ENCODE measurements at regions not wholly inside any gene's neighbourhood (a gene's known extent, or its start where the extent isn't known, plus 50 kb on each side); places are given as distances from the start of the nearest gene placed in this dataset.

DNA sequence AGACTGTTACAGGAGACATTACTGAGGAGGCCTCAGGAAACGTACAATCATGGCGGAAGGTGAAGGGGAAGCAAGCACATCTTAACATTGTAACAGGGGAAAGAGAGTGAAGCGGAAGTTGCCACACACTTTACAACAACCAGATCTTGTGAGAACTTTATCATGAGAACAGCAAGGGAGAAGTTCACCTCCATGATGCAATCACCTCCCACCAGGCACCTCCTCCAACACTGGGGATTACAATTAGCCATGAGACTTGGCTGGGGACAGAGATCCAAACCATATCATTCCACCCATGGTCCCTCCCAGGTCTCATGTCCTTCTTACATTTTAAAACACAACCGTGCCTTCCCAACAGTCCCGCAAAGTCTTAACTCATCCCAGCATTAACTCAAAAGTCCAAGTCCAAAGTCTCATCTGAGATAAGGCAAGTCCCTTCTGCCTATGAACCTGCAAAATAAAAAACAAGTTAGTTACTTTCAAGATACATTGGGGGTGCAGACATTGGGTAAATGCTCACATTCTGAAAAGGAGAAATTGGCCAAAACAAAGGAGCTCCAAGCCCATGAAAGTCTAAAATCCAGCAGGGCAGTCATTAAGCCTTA lies 138.3 kb downstream of the TMEM161B start:
- POLR2A ChIA-PET: no interaction called here
- no TSS peak for BruUV-seq (replicated peaks)
- Histone ChIP-seq H3K36me3 (ENCODE audit: control insufficient read depth, insufficient read depth, low read length) (no peaks in the 10 kb centered on the region), H3K27me3 (replicated peaks; ENCODE audit: control insufficient read depth, insufficient read depth, low read length) (no peaks in the 10 kb centered on the region), H3K4me3 (ENCODE audit: low read depth, low read length) (no peak overlapping the region), H3K4me1 (no peaks in the 10 kb centered on the region; the same call in 1 of the 2 replicates), H3K9me3 (no peaks in the 10 kb centered on the region)
- CTCF ChIA-PET: no interaction called here
- Mint-ChIP-seq H3K4me1 (ENCODE audit: low read depth, unreplicated experiment) (no peaks in the 10 kb centered on the region), H3K36me3 (ENCODE audit: insufficient read depth, unreplicated experiment) (no peaks in the 10 kb centered on the region), H3K9me3 (ENCODE audit: unreplicated experiment) (peaks cover 5% of the 10 kb centered on the region), H3K27me3 (ENCODE audit: insufficient read depth, unreplicated experiment) (no peaks in the 10 kb centered on the region), H3K27ac (ENCODE audit: unreplicated experiment) (no peak overlapping the region), H3K4me3 (ENCODE audit: unreplicated experiment) (no peak overlapping the region)
- DNase-seq: no peak
- intact Hi-C loops (cut with micrococcal nuclease; ENCODE audit: unreplicated experiment): no loop called here
- TF ChIP-seq CTCF (IDR thresholded peaks at IDR 0.05; ENCODE audit: insufficient read depth in 1 of 2, low read depth in 1 of 2, low read length in 1 of 2, severe bottlenecking in 1 of 2, unreplicated experiment in 1 of 2): no peak

- Histone ChIP-seq H3K36me3 (ENCODE audit: control insufficient read depth, insufficient read depth, low read length) (no peaks in the 10 kb centered on the region), H3K4me1 (no peaks in the 10 kb centered on the region; the same call in 1 of the 2 replicates), H3K27me3 (replicated peaks; ENCODE audit: control insufficient read depth, insufficient read depth, low read length) (no peaks in the 10 kb centered on the region), H3K4me3 (ENCODE audit: low read depth, low read length) (no peak overlapping the region), H3K9me3 (no peaks in the 10 kb centered on the region)
- intact Hi-C loops (cut with micrococcal nuclease; ENCODE audit: unreplicated experiment): no loop called here
- DNase-seq: no peak
- H3K9me3 Mint-ChIP-seq (ENCODE audit: unreplicated experiment): peaks cover 16% of the 10 kb centered on the region
- no peaks in the 10 kb centered on the region for H3K36me3 Mint-ChIP-seq (ENCODE audit: insufficient read depth, unreplicated experiment)
- POLR2A ChIA-PET: no interaction called here
- no peaks in the 10 kb centered on the region for H3K4me1 Mint-ChIP-seq (ENCODE audit: low read depth, unreplicated experiment)
- H3K27ac Mint-ChIP-seq (ENCODE audit: unreplicated experiment): no peak overlapping the region
- no peak for TF ChIP-seq CTCF (IDR thresholded peaks at IDR 0.05; ENCODE audit: insufficient read depth in 1 of 2, low read depth in 1 of 2, low read length in 1 of 2, severe bottlenecking in 1 of 2, unreplicated experiment in 1 of 2)
- no peaks in the 10 kb centered on the region for H3K27me3 Mint-ChIP-seq (ENCODE audit: insufficient read depth, unreplicated experiment)
- H3K4me3 Mint-ChIP-seq (ENCODE audit: unreplicated experiment): no peak overlapping the region
- CTCF ChIA-PET: no interaction called here
- no TSS peak for BruUV-seq (replicated peaks)
Observed at GRCh38 chr5:88128813-88129212, 139.8 kb downstream of the TMEM161B start.

- ChIA-PET POLR2A (no interaction called here), CTCF (no interaction called here)
- intact Hi-C loops (cut with micrococcal nuclease; ENCODE audit: unreplicated experiment): no loop called here
- Mint-ChIP-seq H3K4me1 (ENCODE audit: low read depth, unreplicated experiment) (no peaks in the 10 kb centered on the region), H3K36me3 (ENCODE audit: insufficient read depth, unreplicated experiment) (peaks cover 5% of the 10 kb centered on the region), H3K9me3 (ENCODE audit: unreplicated experiment) (peaks cover 54% of the 10 kb centered on the region), H3K4me3 (ENCODE audit: unreplicated experiment) (no peak overlapping the region), H3K27me3 (ENCODE audit: insufficient read depth, unreplicated experiment) (peaks cover 4% of the 10 kb centered on the region), H3K27ac (ENCODE audit: unreplicated experiment) (no peak overlapping the region)
- Histone ChIP-seq H3K4me3 (ENCODE audit: low read depth, low read length) (no peak overlapping the region), H3K4me1 (peaks cover 8% of the 10 kb centered on the region), H3K9me3 (0 out of 2 replicates have a peak, but pooled peaks cover 5% of the 10 kb centered on the region), H3K27me3 (replicated peaks; ENCODE audit: control insufficient read depth, insufficient read depth, low read length) (no peaks in the 10 kb centered on the region), H3K36me3 (ENCODE audit: control insufficient read depth, insufficient read depth, low read length) (no peaks in the 10 kb centered on the region)
- BruUV-seq (replicated peaks): no TSS peak
- no peak for DNase-seq
- no peak for TF ChIP-seq CTCF (IDR thresholded peaks at IDR 0.05; ENCODE audit: insufficient read depth in 1 of 2, low read depth in 1 of 2, low read length in 1 of 2, severe bottlenecking in 1 of 2, unreplicated experiment in 1 of 2)
Observed at GRCh38 chr5:88119535-88120125, 149.0 kb downstream of the TMEM161B start.
